ENCODE measurements at regions not wholly inside any gene's neighbourhood (a gene's known extent, or its start where the extent isn't known, plus 50 kb on each side); places are given as distances from the start of the nearest gene placed in this dataset.

DNA sequence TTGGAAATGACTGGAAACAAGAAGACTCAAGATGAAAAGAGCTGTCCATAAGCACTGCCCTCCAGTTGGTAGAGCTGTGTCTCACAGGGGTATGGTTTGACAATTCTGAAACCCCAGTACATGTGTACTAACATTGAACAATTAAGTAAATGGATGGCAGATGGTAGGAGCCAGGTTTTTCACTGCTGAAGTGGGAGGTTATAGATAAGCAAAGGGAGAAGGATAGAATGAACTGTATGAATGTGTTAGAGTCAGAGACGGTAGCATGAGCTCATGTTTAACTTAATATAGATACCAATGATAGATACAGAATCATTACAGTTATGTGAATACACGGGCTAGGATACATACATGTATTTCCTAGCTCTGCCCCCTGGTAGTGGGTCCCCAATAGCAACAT lies 95.0 kb upstream of the SIRPA start:
- no peak for TF ChIP-seq CTCF (conservative IDR thresholded peaks at IDR 0.05; ENCODE audit: low read depth, low read length)
- no peak for TF ChIP-seq POLR2A (IDR thresholded peaks at IDR 0.05; ENCODE audit: low read depth, low read length)
- TF ChIP-seq RFX5 (IDR thresholded peaks at IDR 0.05; ENCODE audit: low read depth, low read length): no peak
- TF ChIP-seq CHD1 (IDR thresholded peaks at IDR 0.05; ENCODE audit: low read depth, low read length): no peak
- TF ChIP-seq MXI1 (IDR thresholded peaks at IDR 0.05; ENCODE audit: borderline replicate concordance, low read depth, low read length): no peak
- no peak for TF ChIP-seq SMC3 (IDR thresholded peaks at IDR 0.05; ENCODE audit: low read depth, low read length)
- no peak for TF ChIP-seq RAD21 (IDR thresholded peaks at IDR 0.05; ENCODE audit: low read length)
- no peak for TF ChIP-seq RCOR1 (IDR thresholded peaks at IDR 0.05; ENCODE audit: insufficient replicate concordance, low read length)
- no peak for TF ChIP-seq BHLHE40 (IDR thresholded peaks at IDR 0.05; ENCODE audit: low read depth, low read length)
- no peak for TF ChIP-seq MAZ (IDR thresholded peaks at IDR 0.05; ENCODE audit: borderline replicate concordance, low read depth, low read length)
- TF ChIP-seq NFE2L2 (IDR thresholded peaks at IDR 0.05; ENCODE audit: low read depth, low read length): no peak
- TF ChIP-seq MAFK (IDR thresholded peaks at IDR 0.05; ENCODE audit: low read depth, low read length): no peak

Data from IMR-90 (cell line).